Testis (tissue), 2 donors: ENCODE measurements at regions not wholly inside any gene's neighbourhood (a gene's known extent, or its start where the extent isn't known, plus 50 kb on each side); places are given as distances from the start of the nearest gene placed in this dataset.

Experiments
- DNase-seq: peaks from one replicate; pipeline ENCODE4 v3.0.0-alpha.2; 2019
- H3K27ac ChIP-seq, 2 donors: fragments of 200-600 bp; sonication (generic); one replicate each; pipeline ENCODE4 v1.5.1; 2019
- H3K27me3 ChIP-seq: fragments of 200-600 bp; sonication (generic); one replicate; pipeline ENCODE4 v1.5.1; 2019
- H3K36me3 ChIP-seq: fragments of 200-600 bp; sonication (generic); one replicate; pipeline ENCODE4 v1.5.1; 2017; ENCODE audit warnings: low read depth; ENCODE audit errors: missing control alignments
- H3K4me1 ChIP-seq: fragments of 200-600 bp; sonication (generic); one replicate; pipeline ENCODE4 v1.5.1; 2019
- H3K4me3 ChIP-seq, 2 donors: fragments of 200-600 bp; sonication (generic); one replicate each; pipeline ENCODE4 v1.5.1; 2017 to 2019
- H3K9me3 ChIP-seq: fragments of 200-600 bp; sonication (generic); one replicate; pipeline ENCODE4 v1.5.1; 2017
- POLR2A ChIP-seq: fragments of 450-650 bp; IDR thresholded peaks from one replicate; pipeline ENCODE4 v1.6.1; 2017; ENCODE audit warnings: antibody characterized with exemption, mild to moderate bottlenecking, moderate library complexity
- WGBS, 2 donors: methylation state at CpG; one replicate each; pipeline ENCODE4 v1.1.5; 2018; 5-methylcytosine and 5-hydroxymethylcytosine counted together
- intact Hi-C: fragments of 100-400 bp; cut with DNase I; formaldehyde crosslinking; loops from one replicate; pipeline ENCODE4 v1.15.1; 2023; ENCODE audit warnings: low total_unique reads
- TF ChIP-seq, protein P1 (sequence below), 3 experiments: fragments of 450-650 bp in 2 of 3; fragments of 200-600 bp in 1 of 3; sonication (generic) in 1 of 3; IDR thresholded peaks; one replicate each; pipeline ENCODE4 v1.5.1; 2016 to 2019; ENCODE audit warnings: antibody characterized with exemption in 3 of 3, mild to moderate bottlenecking in 2 of 3, moderate library complexity in 1 of 3

DNA sequence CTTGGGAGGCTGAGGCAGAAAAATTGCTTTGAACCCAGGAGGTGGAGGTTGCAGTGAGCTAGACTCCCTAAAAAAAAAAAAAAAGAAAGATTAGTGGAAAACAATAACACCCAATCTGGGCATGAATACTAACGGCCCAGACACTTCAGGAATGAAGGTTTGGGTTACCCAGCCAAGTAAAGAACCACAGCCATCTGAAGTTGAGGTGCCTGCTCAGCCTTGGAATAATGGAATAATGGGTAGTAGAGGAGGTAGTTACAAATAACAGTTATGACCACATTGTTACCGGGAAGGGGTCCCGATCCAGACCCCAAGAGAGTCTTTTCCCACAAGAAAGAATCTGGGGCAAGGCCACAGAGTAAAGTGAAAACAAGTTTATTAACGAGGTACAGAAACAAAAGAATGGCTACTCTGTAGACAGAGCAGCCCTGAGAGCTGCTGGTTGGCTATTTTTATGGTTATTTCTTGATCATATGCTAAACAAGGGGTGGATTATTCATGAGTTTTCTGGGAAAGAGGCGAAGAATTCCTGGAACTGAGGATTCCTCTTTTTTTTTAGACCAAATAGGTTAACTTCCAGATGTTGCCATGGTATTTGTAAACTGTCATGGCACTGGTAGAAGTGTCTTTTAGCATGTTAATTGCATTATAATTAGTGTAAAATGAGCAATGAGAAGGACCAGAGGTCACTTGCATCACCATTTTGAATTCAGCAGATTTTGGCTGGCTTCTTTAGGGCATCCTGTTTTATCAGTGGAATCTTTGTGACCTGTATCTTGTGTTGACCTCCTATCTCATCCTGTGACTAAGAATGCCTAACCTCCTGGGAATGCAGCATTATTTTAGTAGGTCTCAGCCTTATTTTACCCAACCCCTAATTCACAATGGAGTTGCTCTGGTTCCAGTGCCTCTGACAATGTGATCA lies 96.2 kb upstream of the HAAO start:
- no peaks in the 10 kb centered on the region for H3K4me1 ChIP-seq
- no peak overlapping the region for H3K4me3 ChIP-seq
- DNase-seq = no peak
- no peak overlapping the region for H3K27ac ChIP-seq
- intact Hi-C loops = no loop called here
- H3K27me3 ChIP-seq = no peaks in the 10 kb centered on the region
- no peak for TF ChIP-seq POLR2A
- TF ChIP-seq, protein P1, sequence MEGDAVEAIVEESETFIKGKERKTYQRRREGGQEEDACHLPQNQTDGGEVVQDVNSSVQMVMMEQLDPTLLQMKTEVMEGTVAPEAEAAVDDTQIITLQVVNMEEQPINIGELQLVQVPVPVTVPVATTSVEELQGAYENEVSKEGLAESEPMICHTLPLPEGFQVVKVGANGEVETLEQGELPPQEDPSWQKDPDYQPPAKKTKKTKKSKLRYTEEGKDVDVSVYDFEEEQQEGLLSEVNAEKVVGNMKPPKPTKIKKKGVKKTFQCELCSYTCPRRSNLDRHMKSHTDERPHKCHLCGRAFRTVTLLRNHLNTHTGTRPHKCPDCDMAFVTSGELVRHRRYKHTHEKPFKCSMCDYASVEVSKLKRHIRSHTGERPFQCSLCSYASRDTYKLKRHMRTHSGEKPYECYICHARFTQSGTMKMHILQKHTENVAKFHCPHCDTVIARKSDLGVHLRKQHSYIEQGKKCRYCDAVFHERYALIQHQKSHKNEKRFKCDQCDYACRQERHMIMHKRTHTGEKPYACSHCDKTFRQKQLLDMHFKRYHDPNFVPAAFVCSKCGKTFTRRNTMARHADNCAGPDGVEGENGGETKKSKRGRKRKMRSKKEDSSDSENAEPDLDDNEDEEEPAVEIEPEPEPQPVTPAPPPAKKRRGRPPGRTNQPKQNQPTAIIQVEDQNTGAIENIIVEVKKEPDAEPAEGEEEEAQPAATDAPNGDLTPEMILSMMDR (IDR thresholded peaks at IDR 0.05) = no peak
- no peaks in the 10 kb centered on the region for H3K36me3 ChIP-seq
- H3K9me3 ChIP-seq = no peaks in the 10 kb centered on the region
- 53 to 63% methylated on average over 5 of the region's 5 CpGs for WGBS, 2 donors

GRCh38 chr2:42886921-42887320 lies 94.5 kb upstream of the HAAO start:
- intact Hi-C loops = no loop called here
- TF ChIP-seq, protein P1 (IDR thresholded peaks at IDR 0.05) = no peak
- TF ChIP-seq POLR2A = no peak

GRCh38 chr2:42882756-42883155 lies 90.4 kb upstream of the HAAO start:
- Histone ChIP-seq H3K27ac (no peak overlapping the region), H3K27me3 (no peaks in the 10 kb centered on the region), H3K4me1 (peaks cover 19% of the 10 kb centered on the region), H3K36me3 (no peaks in the 10 kb centered on the region), H3K4me3 (no peak overlapping the region), H3K9me3 (no peaks in the 10 kb centered on the region)
- TF ChIP-seq, protein P1 (IDR thresholded peaks at IDR 0.05) = no peak
- TF ChIP-seq POLR2A = no peak
- intact Hi-C loops = no loop called here
- WGBS, 2 donors = 92 to 94% methylated on average over 1 of the region's 1 CpG
- no peak for DNase-seq

More at GRCh38 chr2:42886921-42887320, 94.5 kb upstream of the HAAO start:
- Histone ChIP-seq H3K4me1 (no peaks in the 10 kb centered on the region), H3K9me3 (no peaks in the 10 kb centered on the region), H3K36me3 (no peaks in the 10 kb centered on the region), H3K4me3 (no peak overlapping the region), H3K27ac (no peak overlapping the region), H3K27me3 (no peaks in the 10 kb centered on the region)
- no peak for DNase-seq
- WGBS, 2 donors = 77 to 92% methylated on average over 7 of the region's 7 CpGs

DNA sequence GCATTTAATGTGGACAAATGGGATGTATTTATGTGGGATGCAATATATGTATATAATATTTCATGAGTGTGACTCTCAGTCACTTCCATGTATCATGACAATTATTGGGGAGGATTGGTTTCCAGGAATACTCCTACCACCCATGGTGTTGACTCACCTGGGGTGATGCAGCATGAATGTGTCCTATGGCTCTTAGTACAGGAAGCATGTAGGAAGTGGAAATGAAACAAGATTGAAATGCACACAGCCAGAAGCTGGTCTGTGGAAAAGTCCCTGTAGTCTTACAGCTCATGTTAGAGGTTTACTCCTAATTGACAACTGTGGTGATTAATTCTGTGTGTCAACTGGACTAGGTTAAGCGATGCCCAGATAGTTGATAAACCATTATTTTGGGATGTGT lies 89.3 kb upstream of the HAAO start:
- H3K9me3 ChIP-seq = no peaks in the 10 kb centered on the region
- intact Hi-C loops = no loop called here
- H3K27ac ChIP-seq = no peak overlapping the region
- H3K4me1 ChIP-seq = peaks cover 22% of the 10 kb centered on the region
- no peaks in the 10 kb centered on the region for H3K36me3 ChIP-seq
- no peak overlapping the region for H3K4me3 ChIP-seq
- H3K27me3 ChIP-seq = no peaks in the 10 kb centered on the region
- TF ChIP-seq POLR2A = no peak
- TF ChIP-seq, protein P1 (IDR thresholded peaks at IDR 0.05) = no peak
- 76 to 84% methylated on average over 1 of the region's 1 CpG for WGBS, 2 donors
- DNase-seq = no peak
